ENCODE measurements at regions not wholly inside any gene's neighbourhood (a gene's known extent, or its start where the extent isn't known, plus 50 kb on each side); places are given as distances from the start of the nearest gene placed in this dataset.
"Not testable (repeated sequence)": the region's sequence is repeated elsewhere in the genome, so short reads cannot be mapped to it uniquely, and the experiment has no call there.

DNA sequence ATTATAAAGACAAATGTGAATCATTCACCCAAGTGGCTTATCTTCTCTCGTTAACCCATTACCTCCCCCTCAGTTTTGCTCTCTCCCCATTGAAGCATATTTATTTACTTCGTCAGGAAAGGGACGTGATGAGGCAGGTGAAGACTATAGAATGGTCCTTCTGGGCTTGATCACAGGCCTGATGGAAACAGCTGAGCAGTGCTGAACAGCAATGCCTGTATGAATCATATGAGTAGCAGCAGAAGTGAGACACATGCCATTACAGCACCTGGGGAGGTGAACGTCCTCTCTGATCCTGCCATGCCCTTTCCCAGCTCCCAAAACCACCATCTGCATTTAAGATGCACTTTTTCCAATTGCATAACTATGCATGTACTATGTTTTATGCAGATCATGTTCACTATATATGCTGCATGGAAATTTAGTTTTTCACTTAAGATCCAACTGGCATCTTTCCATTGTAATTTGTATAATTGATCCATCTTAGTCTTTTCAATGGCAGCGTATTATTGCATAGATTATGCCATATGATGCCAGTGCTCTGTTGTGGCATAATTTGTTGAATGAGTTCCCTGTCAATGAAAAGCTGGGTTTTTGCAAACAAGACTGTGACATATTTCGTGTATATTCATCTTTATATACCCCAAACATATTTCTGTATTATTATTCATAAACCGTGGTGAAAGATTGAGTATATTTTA is 105.3 kb downstream of the CXCL12 start:
- no peak overlapping the region for H3K4me3 ChIP-seq (ENCODE audit: insufficient read depth, low read depth, low read length, poor library complexity, severe bottlenecking)
- H3K27ac ChIP-seq (ENCODE audit: insufficient read depth, low read length, poor library complexity, severe bottlenecking) = no peak overlapping the region
- H3K9me3 ChIP-seq (ENCODE audit: control insufficient read depth, low read length) = no peaks in the 10 kb centered on the region
- no peaks in the 10 kb centered on the region for H3K4me1 ChIP-seq (ENCODE audit: control insufficient read depth, insufficient read depth, low read length, poor library complexity, severe bottlenecking)
- no peaks in the 10 kb centered on the region for H3K27me3 ChIP-seq (replicated peaks; ENCODE audit: control insufficient read depth, insufficient read depth, low read length, poor library complexity, severe bottlenecking)
- no peaks in the 10 kb centered on the region for H3K36me3 ChIP-seq (ENCODE audit: control insufficient read depth, insufficient read depth, low read length)
- DNase-seq = no peak

DNA sequence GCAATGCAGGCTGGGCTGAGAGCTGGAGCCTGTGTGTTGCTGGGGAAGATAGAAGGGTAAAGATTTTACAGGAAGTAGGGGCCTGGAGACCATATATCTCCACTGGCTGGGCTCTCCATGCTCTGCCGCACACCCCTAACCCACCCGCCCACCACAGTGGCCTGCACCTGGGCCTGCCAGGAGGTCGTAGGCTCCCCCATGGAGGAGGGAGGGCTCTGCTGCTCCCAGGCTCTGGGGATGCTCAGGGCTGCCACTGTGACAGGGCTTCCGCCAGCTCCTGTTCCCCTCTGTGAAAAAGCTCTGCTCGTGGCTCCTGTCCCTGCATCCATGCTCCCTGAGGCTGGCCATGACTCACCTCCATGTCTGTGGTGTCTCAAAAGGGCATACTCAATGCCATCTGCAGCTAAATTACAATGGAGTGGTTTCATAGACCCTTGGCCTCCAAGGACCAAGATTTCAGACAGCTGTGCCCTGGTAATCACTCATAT is 106.0 kb downstream of the CXCL12 start:
- no peaks in the 10 kb centered on the region for H3K4me1 ChIP-seq (ENCODE audit: control insufficient read depth, insufficient read depth, low read length, poor library complexity, severe bottlenecking)
- H3K27ac ChIP-seq (ENCODE audit: insufficient read depth, low read length, poor library complexity, severe bottlenecking) = no peak overlapping the region
- DNase-seq = no peak
- H3K27me3 ChIP-seq (replicated peaks; ENCODE audit: control insufficient read depth, insufficient read depth, low read length, poor library complexity, severe bottlenecking) = no peaks in the 10 kb centered on the region
- H3K4me3 ChIP-seq (ENCODE audit: insufficient read depth, low read depth, low read length, poor library complexity, severe bottlenecking) = no peak overlapping the region
- H3K9me3 ChIP-seq (ENCODE audit: control insufficient read depth, low read length) = no peaks in the 10 kb centered on the region
- H3K36me3 ChIP-seq (ENCODE audit: control insufficient read depth, insufficient read depth, low read length) = no peaks in the 10 kb centered on the region

DNA sequence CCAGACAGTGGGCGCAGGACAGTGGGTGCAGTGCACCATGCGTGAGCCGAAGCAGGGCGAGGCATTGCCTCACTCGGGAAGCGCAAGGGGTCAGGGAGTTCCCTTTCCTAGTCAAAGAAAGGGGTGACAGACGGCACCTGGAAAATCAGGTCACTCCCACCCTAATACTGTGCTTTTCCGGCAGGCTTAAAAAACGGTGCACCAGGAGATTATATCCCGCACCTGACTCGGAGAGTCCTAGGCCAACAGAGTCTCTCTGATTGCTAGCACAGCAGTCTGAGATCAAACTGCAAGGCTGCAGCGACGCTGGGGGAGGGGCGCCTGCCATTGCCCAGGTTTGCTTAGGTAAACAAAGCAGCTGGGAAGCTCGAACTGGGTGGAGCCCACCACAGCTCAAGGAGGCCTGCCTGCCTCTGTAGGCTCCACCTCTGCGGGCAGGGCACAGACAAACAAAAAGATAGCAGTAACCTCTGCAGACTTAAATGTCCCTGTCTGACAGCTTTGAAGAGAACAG is 116.4 kb downstream of the CXCL12 start:
- not testable (repeated sequence) for H3K4me1 ChIP-seq (ENCODE audit: control insufficient read depth, insufficient read depth, low read length, poor library complexity, severe bottlenecking); H3K27ac ChIP-seq (ENCODE audit: insufficient read depth, low read length, poor library complexity, severe bottlenecking); H3K4me3 ChIP-seq (ENCODE audit: insufficient read depth, low read depth, low read length, poor library complexity, severe bottlenecking); H3K9me3 ChIP-seq (ENCODE audit: control insufficient read depth, low read length); H3K27me3 ChIP-seq (replicated peaks; ENCODE audit: control insufficient read depth, insufficient read depth, low read length, poor library complexity, severe bottlenecking); H3K36me3 ChIP-seq (ENCODE audit: control insufficient read depth, insufficient read depth, low read length); DNase-seq

DNA sequence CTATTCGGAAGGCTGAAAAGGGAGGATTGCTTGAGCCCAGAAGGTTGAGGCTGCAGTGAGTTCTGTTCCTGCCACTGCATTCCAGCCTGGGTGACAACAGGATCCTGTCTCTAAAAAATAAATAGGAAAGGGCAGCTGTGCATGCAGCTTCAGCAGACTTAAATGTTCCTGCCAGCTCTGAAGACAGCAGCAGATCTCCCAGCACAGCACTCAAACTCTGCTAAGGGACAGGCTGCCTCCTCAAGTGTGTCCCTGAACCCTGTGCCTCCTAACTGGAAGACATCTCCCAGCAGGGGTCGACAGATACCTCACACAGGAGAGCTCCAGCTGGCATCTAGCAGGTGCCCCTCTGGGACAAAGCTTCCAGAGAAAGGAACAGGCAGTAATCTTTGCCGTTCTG is 117.9 kb downstream of the CXCL12 start:
- Histone ChIP-seq H3K27me3 (replicated peaks; ENCODE audit: control insufficient read depth, insufficient read depth, low read length, poor library complexity, severe bottlenecking) (no peaks in the 10 kb centered on the region), H3K9me3 (ENCODE audit: control insufficient read depth, low read length) (no peaks in the 10 kb centered on the region), H3K27ac (ENCODE audit: insufficient read depth, low read length, poor library complexity, severe bottlenecking) (no peak overlapping the region), H3K36me3 (ENCODE audit: control insufficient read depth, insufficient read depth, low read length) (no peaks in the 10 kb centered on the region), H3K4me3 (ENCODE audit: insufficient read depth, low read depth, low read length, poor library complexity, severe bottlenecking) (no peak overlapping the region), H3K4me1 (ENCODE audit: control insufficient read depth, insufficient read depth, low read length, poor library complexity, severe bottlenecking) (no peaks in the 10 kb centered on the region)
- DNase-seq = no peak

DNA sequence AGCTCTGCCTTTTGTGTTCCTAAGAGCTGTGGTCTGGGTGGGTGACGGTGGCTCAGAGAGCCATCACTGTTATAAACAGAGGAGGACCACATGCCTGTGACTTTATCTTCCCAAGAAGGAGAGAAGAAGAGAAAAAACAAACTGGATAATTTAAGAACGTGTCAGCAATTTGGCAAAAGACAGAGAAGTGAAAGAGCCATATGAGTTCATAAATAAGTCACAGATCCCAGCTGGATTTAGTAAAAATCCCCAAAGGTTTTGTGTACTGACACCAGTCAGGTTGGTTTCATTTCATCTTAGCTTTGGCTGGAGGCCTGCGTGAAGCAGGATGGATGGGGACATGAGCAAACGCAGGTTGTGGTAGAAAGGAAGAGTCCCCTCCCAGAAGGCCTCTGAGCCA is 120.7 kb downstream of the CXCL12 start:
- no peaks in the 10 kb centered on the region for H3K9me3 ChIP-seq (ENCODE audit: control insufficient read depth, low read length)
- H3K4me3 ChIP-seq (ENCODE audit: insufficient read depth, low read depth, low read length, poor library complexity, severe bottlenecking) = no peak overlapping the region
- no peaks in the 10 kb centered on the region for H3K4me1 ChIP-seq (ENCODE audit: control insufficient read depth, insufficient read depth, low read length, poor library complexity, severe bottlenecking)
- H3K27me3 ChIP-seq (replicated peaks; ENCODE audit: control insufficient read depth, insufficient read depth, low read length, poor library complexity, severe bottlenecking) = no peaks in the 10 kb centered on the region
- H3K27ac ChIP-seq (ENCODE audit: insufficient read depth, low read length, poor library complexity, severe bottlenecking) = no peak overlapping the region
- H3K36me3 ChIP-seq (ENCODE audit: control insufficient read depth, insufficient read depth, low read length) = no peaks in the 10 kb centered on the region
- DNase-seq = no peak

DNA sequence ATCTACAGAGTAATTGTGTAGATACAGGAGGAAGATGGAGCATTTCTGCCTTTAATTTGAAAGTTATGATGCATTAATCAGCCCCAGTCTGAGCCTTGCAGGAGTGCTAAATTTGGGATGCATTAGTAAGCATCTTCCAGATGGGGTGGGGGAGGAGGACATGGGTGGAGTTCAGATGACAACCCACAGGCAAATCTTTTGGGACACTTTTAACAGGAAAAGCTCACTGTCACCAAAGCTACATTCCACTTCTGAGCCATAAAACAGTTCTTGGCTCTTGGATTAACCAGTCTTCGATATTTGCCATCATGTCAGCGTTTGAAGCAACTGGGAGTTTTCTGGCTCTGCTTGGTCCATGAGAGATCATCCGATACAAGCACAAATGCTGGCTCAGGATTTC is 121.1 kb downstream of the CXCL12 start:
- no peak for DNase-seq
- Histone ChIP-seq H3K9me3 (ENCODE audit: control insufficient read depth, low read length) (no peaks in the 10 kb centered on the region), H3K27ac (ENCODE audit: insufficient read depth, low read length, poor library complexity, severe bottlenecking) (no peak overlapping the region)

DNA sequence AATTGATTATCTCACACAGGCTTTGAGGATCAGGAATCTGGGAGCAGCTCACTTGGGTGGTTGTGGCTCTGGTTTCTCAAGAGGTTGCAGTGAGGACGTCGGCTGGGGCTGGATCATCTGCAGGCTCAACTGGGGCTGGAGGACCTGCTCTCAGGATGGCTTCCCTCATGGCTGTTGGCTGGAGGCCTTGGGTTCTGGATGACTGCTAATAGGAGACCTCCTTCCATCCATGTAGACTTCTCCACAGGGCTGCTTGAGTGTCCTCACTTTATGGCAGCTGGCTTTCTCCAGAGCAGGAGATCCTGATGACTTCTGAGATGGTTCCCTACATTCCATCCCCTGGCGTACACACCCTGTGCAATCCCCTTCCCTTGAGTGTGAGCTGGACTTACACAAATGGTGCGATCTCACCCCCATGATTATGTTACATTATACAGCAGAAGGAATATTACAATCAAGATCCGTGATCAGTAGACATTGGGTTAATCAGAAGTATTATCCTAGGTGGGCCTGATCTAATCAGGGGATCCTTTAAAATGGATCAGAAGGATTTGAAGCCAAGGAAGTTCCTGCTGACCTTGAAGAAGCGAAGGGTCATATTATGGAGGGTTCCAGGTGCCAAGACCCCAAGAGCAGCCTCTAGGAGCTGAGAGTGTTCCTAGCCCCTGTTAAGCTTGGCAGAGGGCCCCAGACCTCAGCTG is 122.2 kb downstream of the CXCL12 start:
- no peaks in the 10 kb centered on the region for H3K4me1 ChIP-seq (ENCODE audit: control insufficient read depth, insufficient read depth, low read length, poor library complexity, severe bottlenecking)
- H3K27ac ChIP-seq (ENCODE audit: insufficient read depth, low read length, poor library complexity, severe bottlenecking) = no peak overlapping the region
- DNase-seq = no peak
- no peaks in the 10 kb centered on the region for H3K36me3 ChIP-seq (ENCODE audit: control insufficient read depth, insufficient read depth, low read length)
- no peaks in the 10 kb centered on the region for H3K9me3 ChIP-seq (ENCODE audit: control insufficient read depth, low read length)
- no peak overlapping the region for H3K4me3 ChIP-seq (ENCODE audit: insufficient read depth, low read depth, low read length, poor library complexity, severe bottlenecking)
- H3K27me3 ChIP-seq (replicated peaks; ENCODE audit: control insufficient read depth, insufficient read depth, low read length, poor library complexity, severe bottlenecking) = no peaks in the 10 kb centered on the region

More for the DNA sequence above, 121.1 kb downstream of the CXCL12 start:
- H3K27me3 ChIP-seq (replicated peaks; ENCODE audit: control insufficient read depth, insufficient read depth, low read length, poor library complexity, severe bottlenecking) = no peaks in the 10 kb centered on the region
- no peaks in the 10 kb centered on the region for H3K36me3 ChIP-seq (ENCODE audit: control insufficient read depth, insufficient read depth, low read length)
- no peaks in the 10 kb centered on the region for H3K4me1 ChIP-seq (ENCODE audit: control insufficient read depth, insufficient read depth, low read length, poor library complexity, severe bottlenecking)
- H3K4me3 ChIP-seq (ENCODE audit: insufficient read depth, low read depth, low read length, poor library complexity, severe bottlenecking) = no peak overlapping the region

DNA sequence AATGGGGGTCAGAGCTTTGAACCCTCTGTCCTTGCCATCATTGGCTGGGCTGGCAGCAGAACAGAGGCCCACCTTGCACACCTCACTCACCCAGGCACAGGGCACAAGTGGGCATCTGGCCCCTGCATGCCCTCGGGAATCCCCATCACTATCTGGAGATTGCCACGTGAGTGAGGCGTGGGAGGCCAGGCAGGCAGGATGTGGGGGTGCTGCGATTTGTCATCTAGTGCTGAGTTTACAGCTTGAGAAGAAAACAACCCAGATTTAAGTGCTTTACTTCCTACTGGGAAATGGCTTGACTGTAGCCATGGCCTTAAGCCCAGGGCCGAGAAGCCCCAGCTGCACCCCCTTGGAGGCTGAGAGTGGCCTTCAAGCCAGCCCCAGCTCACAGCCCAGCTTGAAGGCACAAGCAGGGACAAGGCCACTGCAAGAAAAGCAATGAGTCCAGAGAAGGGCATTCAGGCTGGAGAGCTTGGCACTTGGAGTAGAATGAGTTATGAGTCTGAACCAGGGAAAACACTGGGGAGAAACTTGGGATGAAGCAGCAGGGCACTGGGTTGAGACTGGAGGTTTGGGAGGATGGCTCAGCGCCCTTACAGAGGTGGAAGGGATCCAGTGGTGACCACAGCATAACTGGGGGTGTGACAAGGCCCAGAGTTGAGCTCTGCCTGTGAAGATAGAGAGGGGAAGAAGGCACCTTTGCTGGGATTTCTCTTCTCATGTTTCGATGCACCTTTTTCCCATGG is 123.0 kb downstream of the CXCL12 start:
- Histone ChIP-seq H3K9me3 (ENCODE audit: control insufficient read depth, low read length) (no peaks in the 10 kb centered on the region), H3K27ac (ENCODE audit: insufficient read depth, low read length, poor library complexity, severe bottlenecking) (no peak overlapping the region), H3K4me1 (ENCODE audit: control insufficient read depth, insufficient read depth, low read length, poor library complexity, severe bottlenecking) (no peaks in the 10 kb centered on the region), H3K27me3 (replicated peaks; ENCODE audit: control insufficient read depth, insufficient read depth, low read length, poor library complexity, severe bottlenecking) (no peaks in the 10 kb centered on the region), H3K36me3 (ENCODE audit: control insufficient read depth, insufficient read depth, low read length) (no peaks in the 10 kb centered on the region), H3K4me3 (ENCODE audit: insufficient read depth, low read depth, low read length, poor library complexity, severe bottlenecking) (no peak overlapping the region)
- no peak for DNase-seq

DNA sequence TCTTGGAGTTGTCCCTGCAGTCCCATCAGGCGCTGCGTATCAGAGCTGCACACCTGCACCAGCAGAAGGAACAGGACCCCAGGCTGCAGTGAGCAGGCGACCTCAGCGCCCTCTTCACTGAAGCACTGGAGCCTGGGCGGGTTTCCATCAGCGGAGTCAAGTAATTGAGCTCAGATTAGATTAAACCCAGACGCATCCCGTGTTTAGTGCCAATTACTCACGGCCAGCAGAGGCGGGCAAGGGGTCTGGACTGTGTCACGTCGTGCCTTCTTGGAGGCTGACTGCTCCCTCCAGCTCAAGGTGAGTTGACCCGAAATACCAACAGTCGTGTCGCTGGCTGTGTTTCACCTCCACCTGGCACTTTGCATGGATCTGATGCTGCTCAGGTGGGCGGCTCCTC is 123.6 kb downstream of the CXCL12 start:
- no peaks in the 10 kb centered on the region for H3K9me3 ChIP-seq (ENCODE audit: control insufficient read depth, low read length)
- DNase-seq = no peak
- H3K4me3 ChIP-seq (ENCODE audit: insufficient read depth, low read depth, low read length, poor library complexity, severe bottlenecking) = no peak overlapping the region
- no peaks in the 10 kb centered on the region for H3K27me3 ChIP-seq (replicated peaks; ENCODE audit: control insufficient read depth, insufficient read depth, low read length, poor library complexity, severe bottlenecking)
- H3K4me1 ChIP-seq (ENCODE audit: control insufficient read depth, insufficient read depth, low read length, poor library complexity, severe bottlenecking) = no peaks in the 10 kb centered on the region
- H3K36me3 ChIP-seq (ENCODE audit: control insufficient read depth, insufficient read depth, low read length) = no peaks in the 10 kb centered on the region
- no peak overlapping the region for H3K27ac ChIP-seq (ENCODE audit: insufficient read depth, low read length, poor library complexity, severe bottlenecking)
